ENCODE measurements at regions not wholly inside any gene's neighbourhood (a gene's known extent, or its start where the extent isn't known, plus 50 kb on each side); places are given as distances from the start of the nearest gene placed in this dataset.
"Not testable (repeated sequence)": the region's sequence is repeated elsewhere in the genome, so short reads cannot be mapped to it uniquely, and the experiment has no call there.

- no peak for DNase-seq
Measured at GRCh38 chr20:56689318-56689717, 60.2 kb downstream of the TFAP2C start.

- DNase-seq, result no peak
Measured at GRCh38 chr20:56689852-56690485, 60.9 kb downstream of the TFAP2C start.

GRCh38 chr20:56690531-56691175 is 61.5 kb downstream of the TFAP2C start:
- DNase-seq, result no peak

- no peak for DNase-seq
Measured at GRCh38 chr20:56691325-56691998, 62.4 kb downstream of the TFAP2C start.

- DNase-seq, result no peak
Measured at GRCh38 chr20:56693217-56693616, 64.1 kb downstream of the TFAP2C start.

GRCh38 chr20:56697476-56697875 is 68.4 kb downstream of the TFAP2C start:
- no peak for DNase-seq

- no peak for DNase-seq
Measured at GRCh38 chr20:56698297-56698696, 69.2 kb downstream of the TFAP2C start.

GRCh38 chr20:56698749-56699148 is 69.6 kb downstream of the TFAP2C start:
- no peak for DNase-seq

- no peak for DNase-seq
Measured at GRCh38 chr20:56702931-56703840, 74.1 kb downstream of the TFAP2C start.

GRCh38 chr20:56706867-56707360 is 77.8 kb downstream of the TFAP2C start:
- DNase-seq, result no peak

- DNase-seq, result no peak
Measured at GRCh38 chr20:56708991-56709390, 79.9 kb downstream of the TFAP2C start.

- no peak for DNase-seq
Measured at GRCh38 chr20:56710125-56710524, 81.0 kb downstream of the TFAP2C start.

- not testable (repeated sequence) for DNase-seq
Measured at GRCh38 chr20:56710577-56710976, 81.5 kb downstream of the TFAP2C start.

GRCh38 chr20:56711018-56711417 is 81.9 kb downstream of the TFAP2C start:
- no peak for DNase-seq

- no peak for DNase-seq
Measured at GRCh38 chr20:56715309-56715708, 86.2 kb downstream of the TFAP2C start.

- no peak for DNase-seq
Measured at GRCh38 chr20:56715902-56716519, 86.9 kb downstream of the TFAP2C start.

GRCh38 chr20:56716806-56717205 is 87.7 kb downstream of the TFAP2C start:
- no peak for DNase-seq

GRCh38 chr20:56718816-56719215 is 89.7 kb downstream of the TFAP2C start:
- DNase-seq, result no peak

- no peak for DNase-seq
Measured at GRCh38 chr20:56720620-56721213, 91.6 kb downstream of the TFAP2C start.

- no peak for DNase-seq
Measured at GRCh38 chr20:56722042-56722441, 92.9 kb downstream of the TFAP2C start.

- DNase-seq, result no peak
Measured at GRCh38 chr20:56723331-56723730, 94.2 kb downstream of the TFAP2C start.

GRCh38 chr20:56724241-56724757 is 95.2 kb downstream of the TFAP2C start:
- no peak for DNase-seq

Data from NCI-H2227 treated with DMSO at 0.1 percent for 48 hours (cell line).